Type B pancreatic cell (in vitro differentiated cells): ENCODE measurements at regions not wholly inside any gene's neighbourhood (a gene's known extent, or its start where the extent isn't known, plus 50 kb on each side); places are given as distances from the start of the nearest gene placed in this dataset.

Experiments
- DNase-seq: peaks from one replicate; pipeline ENCODE4 v3.0.0; 2021; ENCODE audit warnings: mixed read lengths; ENCODE audit not compliant: unreplicated experiment; ENCODE audit errors: extremely low spot score
- H3K27ac Mint-ChIP-seq: 2 replicates; pipeline ENCODE4 v1.8.0; 2021; ENCODE audit warnings: mild to moderate bottlenecking, mixed read lengths
- H3K27me3 Mint-ChIP-seq: 2 replicates; pipeline ENCODE4 v1.8.0; 2021; ENCODE audit warnings: mixed read lengths
- H3K36me3 Mint-ChIP-seq: 2 replicates; pipeline ENCODE4 v1.8.0; 2021; ENCODE audit warnings: mixed read lengths
- H3K4me1 Mint-ChIP-seq: one replicate; pipeline ENCODE4 v1.8.0; 2021; ENCODE audit warnings: mixed read lengths; ENCODE audit not compliant: unreplicated experiment
- H3K4me3 Mint-ChIP-seq: 2 replicates; pipeline ENCODE4 v1.8.0; 2021; ENCODE audit warnings: mild to moderate bottlenecking, mixed read lengths
- H3K9me3 Mint-ChIP-seq: 2 replicates; pipeline ENCODE4 v1.8.0; 2021; ENCODE audit warnings: mixed read lengths
- CTCF ChIP-seq: fragments of 200-600 bp; sonication (generic); conservative IDR thresholded peaks from 2 replicates; pipeline ENCODE4 v1.5.0; 2021; ENCODE audit warnings: antibody characterized with exemption, mild to moderate bottlenecking

- H3K9me3 Mint-ChIP-seq, result peaks cover 6% of the 10 kb centered on the region
- H3K27ac Mint-ChIP-seq, result no peak overlapping the region
- no peaks in the 10 kb centered on the region for H3K36me3 Mint-ChIP-seq
- no peaks in the 10 kb centered on the region for H3K27me3 Mint-ChIP-seq
- no peak for DNase-seq
- no peak for TF ChIP-seq CTCF
- H3K4me1 Mint-ChIP-seq, result peaks cover 8% of the 10 kb centered on the region
- no peak overlapping the region for H3K4me3 Mint-ChIP-seq
Measured at GRCh38 chr3:25281041-25281731, 146.9 kb upstream of the RARB start.

- H3K27ac Mint-ChIP-seq, result no peak overlapping the region
- no peaks in the 10 kb centered on the region for H3K27me3 Mint-ChIP-seq
- H3K4me3 Mint-ChIP-seq, result no peak overlapping the region
- DNase-seq, result no peak
- peaks cover 6% of the 10 kb centered on the region for H3K9me3 Mint-ChIP-seq
- H3K36me3 Mint-ChIP-seq, result no peaks in the 10 kb centered on the region
- TF ChIP-seq CTCF, result no peak
- peaks cover 8% of the 10 kb centered on the region for H3K4me1 Mint-ChIP-seq
Measured at GRCh38 chr3:25281732-25282126, 146.3 kb upstream of the RARB start.

- no peak overlapping the region for H3K4me3 Mint-ChIP-seq
- peaks cover 6% of the 10 kb centered on the region for H3K9me3 Mint-ChIP-seq
- H3K4me1 Mint-ChIP-seq, result peaks cover 17% of the 10 kb centered on the region
- TF ChIP-seq CTCF, result no peak
- DNase-seq, result no peak
- H3K27ac Mint-ChIP-seq, result no peak overlapping the region
- no peaks in the 10 kb centered on the region for H3K36me3 Mint-ChIP-seq
- H3K27me3 Mint-ChIP-seq, result no peaks in the 10 kb centered on the region
Measured at GRCh38 chr3:25283613-25284012, 144.4 kb upstream of the RARB start.

- H3K4me1 Mint-ChIP-seq, result peaks cover 20% of the 10 kb centered on the region
- H3K27me3 Mint-ChIP-seq, result no peaks in the 10 kb centered on the region
- no peak for DNase-seq
- TF ChIP-seq CTCF, result no peak
- H3K4me3 Mint-ChIP-seq, result no peak overlapping the region
- H3K36me3 Mint-ChIP-seq, result no peaks in the 10 kb centered on the region
- no peak overlapping the region for H3K27ac Mint-ChIP-seq
- peaks cover 6% of the 10 kb centered on the region for H3K9me3 Mint-ChIP-seq
Measured at GRCh38 chr3:25284249-25284648, 143.8 kb upstream of the RARB start.

GRCh38 chr3:25287291-25287884 lies 140.7 kb upstream of the RARB start:
- Mint-ChIP-seq H3K27ac (no peak overlapping the region), H3K36me3 (no peaks in the 10 kb centered on the region)

More at GRCh38 chr3:25287291-25287884, 140.7 kb upstream of the RARB start:
- Mint-ChIP-seq H3K9me3 (peaks cover 6% of the 10 kb centered on the region), H3K4me1 (peaks cover 27% of the 10 kb centered on the region), H3K4me3 (no peak overlapping the region), H3K27me3 (no peaks in the 10 kb centered on the region)
- no peak for TF ChIP-seq CTCF
- DNase-seq, result no peak
